GM18907 (cell line): ENCODE measurements at regions not wholly inside any gene's neighbourhood (a gene's known extent, or its start where the extent isn't known, plus 50 kb on each side); places are given as distances from the start of the nearest gene placed in this dataset.
"Not testable (repeated sequence)": the region's sequence is repeated elsewhere in the genome, so short reads cannot be mapped to it uniquely, and the experiment has no call there.

Source experiments
- ATAC-seq: cut with Tn5 transposase; IDR thresholded peaks from one replicate; pipeline ENCODE4 v1.9.1; 2021; ENCODE audit warnings: mild to moderate bottlenecking, moderate library complexity; ENCODE audit not compliant: unreplicated experiment

- ATAC-seq, result no peak
Measured at GRCh38 chr21:18549214-18549905, 145.8 kb upstream of the TMPRSS15 start.

- ATAC-seq, result no peak
Measured at GRCh38 chr21:18550361-18550760, 146.8 kb upstream of the TMPRSS15 start.

GRCh38 chr21:18553786-18554185 is 150.2 kb upstream of the TMPRSS15 start:
- no peak for ATAC-seq

- not testable (repeated sequence) for ATAC-seq
Measured at GRCh38 chr21:18567770-18568169, 164.2 kb upstream of the TMPRSS15 start.

GRCh38 chr21:18588001-18588662 is 184.5 kb upstream of the TMPRSS15 start:
- ATAC-seq, result no peak

- ATAC-seq, result no peak
Measured at GRCh38 chr21:18601146-18601545, 197.6 kb upstream of the TMPRSS15 start.

GRCh38 chr21:18602711-18603110 is 199.1 kb upstream of the TMPRSS15 start:
- ATAC-seq, result no peak

GRCh38 chr21:18603261-18603660 is 199.7 kb upstream of the TMPRSS15 start:
- no peak for ATAC-seq

GRCh38 chr21:18603980-18604379 is 200.4 kb upstream of the TMPRSS15 start:
- no peak for ATAC-seq

- ATAC-seq, result no peak
Measured at GRCh38 chr21:18608226-18608625, 204.6 kb upstream of the TMPRSS15 start.

GRCh38 chr21:18614303-18614702 is 210.7 kb upstream of the TMPRSS15 start:
- no peak for ATAC-seq

- no peak for ATAC-seq
Measured at GRCh38 chr21:18617291-18617690, 213.7 kb upstream of the TMPRSS15 start.

GRCh38 chr21:18620436-18620835 is 216.9 kb upstream of the TMPRSS15 start:
- no peak for ATAC-seq

- ATAC-seq, result no peak
Measured at GRCh38 chr21:18622383-18622782, 218.8 kb upstream of the TMPRSS15 start.

- no peak for ATAC-seq
Measured at GRCh38 chr21:18630446-18630845, 226.9 kb upstream of the TMPRSS15 start.

- no peak for ATAC-seq
Measured at GRCh38 chr21:18636897-18637296, 233.3 kb upstream of the TMPRSS15 start.

- no peak for ATAC-seq
Measured at GRCh38 chr21:18646116-18646515, 242.5 kb upstream of the TMPRSS15 start.

- ATAC-seq, result no peak
Measured at GRCh38 chr21:18655931-18656330, 252.3 kb upstream of the TMPRSS15 start.

GRCh38 chr21:18661842-18662241 is 258.3 kb upstream of the TMPRSS15 start:
- ATAC-seq, result no peak

- no peak for ATAC-seq
Measured at GRCh38 chr21:18663663-18664062, 260.1 kb upstream of the TMPRSS15 start.

GRCh38 chr21:18666725-18667124 is 263.1 kb upstream of the TMPRSS15 start:
- no peak for ATAC-seq

GRCh38 chr21:18673789-18674188 is 270.2 kb upstream of the TMPRSS15 start:
- ATAC-seq, result no peak

- no peak for ATAC-seq
Measured at GRCh38 chr21:18677632-18678031, 274.0 kb upstream of the TMPRSS15 start.
